ENCODE measurements at regions not wholly inside any gene's neighbourhood (a gene's known extent, or its start where the extent isn't known, plus 50 kb on each side); places are given as distances from the start of the nearest gene placed in this dataset.

DNA sequence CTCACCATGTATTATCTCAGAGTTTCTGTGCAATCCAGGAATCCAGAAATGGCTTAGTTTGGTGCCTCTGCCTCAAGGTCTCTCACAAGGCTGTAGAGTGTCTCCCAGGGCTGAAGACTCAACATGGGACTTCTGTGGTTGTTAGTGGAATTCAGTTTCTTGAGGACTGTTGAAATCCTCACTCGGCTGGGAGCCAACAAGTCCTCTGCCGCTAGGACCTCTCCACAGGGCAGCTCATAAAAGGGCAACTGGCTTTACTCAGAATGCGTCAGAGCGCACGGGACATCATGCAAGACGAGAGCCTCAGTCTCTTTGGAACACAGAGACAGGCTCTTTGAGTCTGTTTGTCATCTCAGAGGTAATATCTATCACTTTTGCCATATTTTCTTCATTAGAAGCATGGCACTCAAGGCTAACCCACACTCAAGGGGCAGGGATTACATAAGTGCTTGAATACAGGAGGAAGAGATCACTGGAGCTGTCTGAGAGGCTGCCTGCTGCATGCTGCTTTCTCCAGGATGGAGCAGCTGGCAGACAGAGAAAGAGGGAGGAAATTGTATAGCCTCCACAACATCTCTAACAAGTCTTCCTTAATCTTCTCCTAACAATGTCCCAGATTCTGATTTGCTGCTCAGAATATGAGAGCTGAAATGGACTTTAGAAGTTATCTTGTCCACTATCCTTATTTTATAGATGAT is 97.5 kb upstream of the ASIC2 start:
- TF ChIP-seq CTCF (IDR thresholded peaks at IDR 0.05) (no peak), POLR2A (IDR thresholded peaks at IDR 0.05) (no peak)

Measured in testis (tissue), 2 donors.